HepG2 (cell line): ENCODE measurements at regions not wholly inside any gene's neighbourhood (a gene's known extent, or its start where the extent isn't known, plus 50 kb on each side); places are given as distances from the start of the nearest gene placed in this dataset.

Source experiments
- ATAC-seq: fragments of 200-7000 bp; cut with Tn5 transposase; 3 replicates; pipeline ENCODE4 v1.9.1; 2020; ENCODE audit warnings: mild to moderate bottlenecking, moderate library complexity
- BruUV-seq: library from RNA; stranded (reverse); fragments of 400-500 nt; replicated peaks from 2 replicates; lab custom pipeline; 2021; lab: Mats Ljungman, UMichigan
- CTCF ChIA-PET: fragments of 300-600 bp; formaldehyde crosslinking; extraction: SDS; loops from one replicate; lab custom pipeline; 2021; ENCODE audit warnings: low total read pairs, inconsistent platforms, low intra/inter-chr PET ratio; lab: Yijun Ruan, JAX
- POLR2A ChIA-PET: fragments of 350-600 bp; sonication (Branson Sonifier 250); formaldehyde crosslinking; loops from one replicate; lab custom pipeline; 2020; ENCODE audit warnings: antibody characterized with exemption, inconsistent platforms; lab: Yijun Ruan, JAX
- DNase-seq: peaks from one replicate; pipeline ENCODE4 v3.0.0-alpha.2; 2015; ENCODE audit warnings: low spot score
- FAIRE-seq: peaks from 3 replicates; lab custom pipeline; 2011; peaks lifted over from hg19 to GRCh38; lab: Jason Lieb, UNC
- H2AFZ ChIP-seq: one replicate; pipeline ENCODE4 v1.6.1; 2011; ENCODE audit warnings: low read length, inconsistent platforms
- H3K27ac ChIP-seq: fragments of 300-600 bp; 3 replicates; pipeline ENCODE4 v1.8.0; 2011; ENCODE audit warnings: mixed run types, mild to moderate bottlenecking, mixed read lengths, low read length, inconsistent platforms; ENCODE audit not compliant: insufficient read depth; ENCODE audit errors: extremely low read length
- H3K27me3 ChIP-seq, 2 experiments: fragments of 200-600 bp in 1 of 2; 2 replicates in 1 of 2; 3 replicates in 1 of 2; pipeline versions ENCODE4 v1.6.0 to v1.8.0; 2011; ENCODE audit warnings: low read length in 2 of 2, mild to moderate bottlenecking in 2 of 2, moderate library complexity in 2 of 2, inconsistent platforms in 1 of 2; ENCODE audit not compliant: insufficient read depth in 2 of 2, control insufficient read depth in 1 of 2
- H3K36me3 ChIP-seq, 2 experiments: fragments of 200-600 bp in 1 of 2; replicated peaks in 1 of 2; 2 replicates in 1 of 2; 3 replicates in 1 of 2; pipeline versions ENCODE4 v1.5.1 to v1.8.0; 2011; ENCODE audit warnings: low read length in 2 of 2, inconsistent platforms in 1 of 2; ENCODE audit not compliant: insufficient read depth in 2 of 2, control insufficient read depth in 1 of 2
- H3K4me1 ChIP-seq: 2 replicates; pipeline ENCODE4 v1.5.1; 2012; ENCODE audit warnings: low read length, inconsistent platforms; ENCODE audit not compliant: insufficient read depth
- H3K4me2 ChIP-seq: 2 replicates; pipeline ENCODE4 v1.6.0; 2011; ENCODE audit warnings: low read depth, low read length, inconsistent platforms
- H3K4me3 ChIP-seq, 3 experiments: fragments of 200-600 bp in 1 of 3; sonication (generic), shearing (Covaris generic) in 1 of 3; replicated peaks in 1 of 3; 2 replicates each; pipeline ENCODE4 v1.5.1; 2011 to 2016; ENCODE audit warnings: low read length in 3 of 3, inconsistent platforms in 2 of 3, low read depth in 2 of 3, mild to moderate bottlenecking in 2 of 3, control low read depth in 1 of 3, mixed read lengths in 1 of 3; ENCODE audit not compliant: insufficient read depth in 1 of 3
- H3K79me2 ChIP-seq: one replicate; pipeline ENCODE4 v1.6.1; 2011; ENCODE audit warnings: low read length, inconsistent platforms; ENCODE audit not compliant: insufficient read depth
- H3K9ac ChIP-seq: 2 replicates; pipeline ENCODE4 v1.6.0; 2011; ENCODE audit warnings: mild to moderate bottlenecking, low read depth, low read length, inconsistent platforms; ENCODE audit not compliant: insufficient read depth
- H3K9me3 ChIP-seq: 2 replicates; pipeline ENCODE4 v1.5.1; 2012; ENCODE audit warnings: mild to moderate bottlenecking, low read length
- H4K20me1 ChIP-seq: 2 replicates; pipeline ENCODE4 v1.6.0; 2011; ENCODE audit warnings: inconsistent platforms, mild to moderate bottlenecking, low read length, moderate library complexity; ENCODE audit not compliant: insufficient read depth
- BRCA1 ChIP-seq: sonication (generic); formaldehyde crosslinking; IDR thresholded peaks from 2 replicates; pipeline ENCODE4 v1.4.0; 2020; ENCODE audit warnings: missing genetic modification reagents
- FIP1L1 ChIP-seq: fragments of 200-400 bp; formaldehyde crosslinking; IDR thresholded peaks from 2 replicates; pipeline ENCODE4 v1.6.1; 2018; ENCODE audit warnings: low read depth, mild to moderate bottlenecking, low read length, moderate library complexity, borderline replicate concordance; ENCODE audit not compliant: insufficient read depth
- FOSL2 ChIP-seq: sonication (generic); formaldehyde crosslinking; IDR thresholded peaks from 2 replicates; pipeline ENCODE4 v1.4.0; 2020; ENCODE audit warnings: missing genetic modification reagents
- FOXA1 ChIP-seq, 2 experiments: fragments of 450-650 bp in 1 of 2; sonication (generic) in 1 of 2; formaldehyde crosslinking in 1 of 2; IDR thresholded peaks; 2 replicates each; pipeline versions ENCODE4 v1.4.0 to v1.6.1; 2016 to 2020; ENCODE audit warnings: missing genetic modification reagents in 1 of 2
- GFI1 ChIP-seq: sonication (generic); formaldehyde crosslinking; IDR thresholded peaks from 2 replicates; pipeline ENCODE4 v1.5.0; 2020; ENCODE audit warnings: missing genetic modification reagents, mild to moderate bottlenecking, borderline replicate concordance
- GPN1 ChIP-seq: sonication (generic); formaldehyde crosslinking; IDR thresholded peaks from 2 replicates; pipeline ENCODE4 v1.5.1; 2020; ENCODE audit warnings: missing genetic modification reagents, borderline replicate concordance
- NPAS2 ChIP-seq: sonication (generic); formaldehyde crosslinking; IDR thresholded peaks from 2 replicates; pipeline ENCODE4 v1.8.0; 2022; ENCODE audit warnings: mild to moderate bottlenecking, missing genetic modification reagents, borderline replicate concordance
- PITX1 ChIP-seq: sonication (generic); formaldehyde crosslinking; IDR thresholded peaks from 2 replicates; pipeline ENCODE4 v1.5.1; 2020; ENCODE audit warnings: mild to moderate bottlenecking, missing genetic modification reagents
- POGZ ChIP-seq: sonication (generic); formaldehyde crosslinking; IDR thresholded peaks from 2 replicates; pipeline ENCODE4 v1.4.0; 2020; ENCODE audit warnings: mild to moderate bottlenecking, missing genetic modification reagents
- REPIN1 ChIP-seq: sonication (generic); formaldehyde crosslinking; IDR thresholded peaks from 2 replicates; pipeline ENCODE4 v1.8.0; 2022; ENCODE audit warnings: missing genetic modification reagents, low read depth, mild to moderate bottlenecking, borderline replicate concordance
- RORA ChIP-seq: sonication (generic); formaldehyde crosslinking; IDR thresholded peaks from 2 replicates; pipeline ENCODE4 v1.5.0; 2020; ENCODE audit warnings: mild to moderate bottlenecking, missing genetic modification reagents, moderate library complexity
- SP2 ChIP-seq: sonication (generic); formaldehyde crosslinking; IDR thresholded peaks from 2 replicates; pipeline ENCODE4 v1.5.1; 2020; ENCODE audit warnings: mild to moderate bottlenecking, missing genetic modification reagents
- ZMAT3 ChIP-seq: sonication (generic); formaldehyde crosslinking; conservative IDR thresholded peaks from 2 replicates; pipeline ENCODE4 v1.7.0; 2021; ENCODE audit warnings: missing genetic modification reagents
- ZNF598 ChIP-seq: sonication (generic); formaldehyde crosslinking; IDR thresholded peaks from 2 replicates; pipeline ENCODE4 v1.5.1; 2020; ENCODE audit warnings: mild to moderate bottlenecking, missing genetic modification reagents, borderline replicate concordance
- ZNF619 ChIP-seq: sonication (generic); formaldehyde crosslinking; IDR thresholded peaks from 2 replicates; pipeline ENCODE4 v1.4.0; 2020; ENCODE audit warnings: mild to moderate bottlenecking, missing genetic modification reagents
- ZSCAN9 ChIP-seq: IDR thresholded peaks from 2 replicates; pipeline ENCODE4 v1.6.1; 2016; ENCODE audit warnings: borderline replicate concordance
- WGBS: methylation state at CpG from one replicate; pipeline ENCODE4 v1.1.6; 2017; ENCODE audit warnings: low lambda C conversion rate; 5-methylcytosine and 5-hydroxymethylcytosine counted together
- in situ Hi-C: cut with HindIII; loops from 2 replicates; pipeline ENCODE4 v1.10.0; 2017; ENCODE audit warnings: low pct_unique_long_range_greater_than_20kb; ENCODE audit not compliant: extremely low pct_ligation_motif_present
- intact Hi-C: fragments of 100-400 bp; cut with micrococcal nuclease; formaldehyde crosslinking; loops from one replicate; pipeline ENCODE4 v1.10.0; 2022; ENCODE audit not compliant: unreplicated experiment
- TF ChIP-seq, protein P1 (sequence below): fragments of 450-650 bp; IDR thresholded peaks from 2 replicates; pipeline ENCODE4 v1.6.1; 2016
- TF ChIP-seq, protein P2 (sequence below): sonication (generic); formaldehyde crosslinking; IDR thresholded peaks from 2 replicates; pipeline ENCODE4 v1.5.1; 2020; ENCODE audit warnings: missing genetic modification reagents, mild to moderate bottlenecking, borderline replicate concordance

GRCh38 chr2:2501454-2502200 is 170.6 kb upstream of the MYT1L start:
- TF ChIP-seq FIP1L1 = no peak
- peak; percentile 25; the same call in 1 of the 2 replicates for TF ChIP-seq FOSL2 (CRISPR knock-in tag)
- TF ChIP-seq, protein P1, sequence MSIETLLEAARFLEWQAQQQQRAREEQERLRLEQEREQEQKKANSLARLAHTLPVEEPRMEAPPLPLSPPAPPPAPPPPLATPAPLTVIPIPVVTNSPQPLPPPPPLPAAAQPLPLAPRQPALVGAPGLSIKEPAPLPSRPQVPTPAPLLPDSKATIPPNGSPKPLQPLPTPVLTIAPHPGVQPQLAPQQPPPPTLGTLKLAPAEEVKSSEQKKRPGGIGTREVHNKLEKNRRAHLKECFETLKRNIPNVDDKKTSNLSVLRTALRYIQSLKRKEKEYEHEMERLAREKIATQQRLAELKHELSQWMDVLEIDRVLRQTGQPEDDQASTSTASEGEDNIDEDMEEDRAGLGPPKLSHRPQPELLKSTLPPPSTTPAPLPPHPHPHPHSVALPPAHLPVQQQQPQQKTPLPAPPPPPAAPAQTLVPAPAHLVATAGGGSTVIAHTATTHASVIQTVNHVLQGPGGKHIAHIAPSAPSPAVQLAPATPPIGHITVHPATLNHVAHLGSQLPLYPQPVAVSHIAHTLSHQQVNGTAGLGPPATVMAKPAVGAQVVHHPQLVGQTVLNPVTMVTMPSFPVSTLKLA = peak; percentile 97
- TF ChIP-seq ZNF598 = no peak
- Histone ChIP-seq H3K4me1 (no peaks in the 10 kb centered on the region), H3K4me2 (no peak overlapping the region), H3K9ac (no peak overlapping the region), H3K79me2 (no peaks in the 10 kb centered on the region), H2AFZ (no peak overlapping the region), H4K20me1 (no peaks in the 10 kb centered on the region), H3K27me3 (peaks cover 0 to 3% of the 10 kb centered on the region in 2 experiments; a peak in 1 of 5 replicates), H3K27ac (no peak overlapping the region), H3K4me3 (no peak overlapping the region), H3K9me3 (peaks cover 7% of the 10 kb centered on the region), H3K36me3 (no peaks in the 10 kb centered on the region)
- no peak for FAIRE-seq
- CTCF ChIA-PET = no interaction called here
- POLR2A ChIA-PET = no interaction called here
- intact Hi-C loops = no loop called here
- BruUV-seq = no TSS peak
- peak; percentile 6 for DNase-seq
- in situ Hi-C loops = no loop called here
- no peak; the same call in 2 of the 3 replicates for ATAC-seq
- 63% methylated on average over 9 of the region's 9 CpGs for WGBS

- H3K9ac ChIP-seq = no peak overlapping the region
- ChIA-PET CTCF (no interaction called here), POLR2A (no interaction called here)
- DNase-seq (no peak), FAIRE-seq (no peak), ATAC-seq (no peak)
- no TSS peak for BruUV-seq
- no peak overlapping the region for H3K4me3 ChIP-seq
- no peaks in the 10 kb centered on the region for H3K36me3 ChIP-seq
- WGBS = 0% methylated on average over 1 of the region's 1 CpG
- no peaks in the 10 kb centered on the region for H3K27me3 ChIP-seq
- no peaks in the 10 kb centered on the region for H3K9me3 ChIP-seq
- H2AFZ ChIP-seq = no peak overlapping the region
- intact Hi-C loops = no loop called here
- TF ChIP-seq RORA (CRISPR knock-in tag) (no peak), FOXA1 (IDR thresholded peaks at IDR 0.05) (no peak), FOXA1 (CRISPR knock-in tag; IDR thresholded peaks at IDR 0.05) (no peak), POGZ (no peak), GFI1 (CRISPR knock-in tag) (no peak), REPIN1 (CRISPR knock-in tag) (no peak), ZNF619 (CRISPR knock-in tag) (no peak), SP2 (CRISPR knock-in tag) (no peak), BRCA1 (no peak), GPN1 (no peak), NPAS2 (CRISPR knock-in tag) (no peak), PITX1 (CRISPR knock-in tag) (no peak), ZMAT3 (CRISPR knock-in tag) (no peak), ZSCAN9 (CRISPR knock-in tag) (no peak)
- TF ChIP-seq, protein P2, sequence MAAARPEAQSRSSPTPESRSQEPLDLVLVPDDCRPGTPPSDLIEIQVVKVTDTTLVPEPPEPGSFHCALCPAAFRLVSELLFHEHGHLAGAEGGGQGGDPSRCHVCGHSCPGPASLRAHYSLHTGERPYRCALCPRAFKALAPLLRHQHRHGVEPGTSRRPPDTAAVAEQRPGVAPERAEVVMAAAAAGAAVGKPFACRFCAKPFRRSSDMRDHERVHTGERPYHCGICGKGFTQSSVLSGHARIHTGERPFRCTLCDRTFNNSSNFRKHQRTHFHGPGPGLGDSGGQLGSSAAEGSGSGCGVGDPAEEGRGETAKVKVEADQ (CRISPR knock-in tag) = no peak
- no peak overlapping the region for H3K4me2 ChIP-seq
- in situ Hi-C loops = no loop called here
- no peak overlapping the region for H3K27ac ChIP-seq
- no peaks in the 10 kb centered on the region for H3K79me2 ChIP-seq
- H4K20me1 ChIP-seq = no peaks in the 10 kb centered on the region
- no peaks in the 10 kb centered on the region for H3K4me1 ChIP-seq
Measured at GRCh38 chr2:2495606-2496005, 164.5 kb upstream of the MYT1L start.
